GM21367 (cell line): ENCODE measurements at regions not wholly inside any gene's neighbourhood (a gene's known extent, or its start where the extent isn't known, plus 50 kb on each side); places are given as distances from the start of the nearest gene placed in this dataset.
"Not testable (repeated sequence)": the region's sequence is repeated elsewhere in the genome, so short reads cannot be mapped to it uniquely, and the experiment has no call there.

Experiments used
- ATAC-seq: cut with Tn5 transposase; IDR thresholded peaks from one replicate; pipeline ENCODE4 v1.9.1; 2021; ENCODE audit not compliant: unreplicated experiment

DNA sequence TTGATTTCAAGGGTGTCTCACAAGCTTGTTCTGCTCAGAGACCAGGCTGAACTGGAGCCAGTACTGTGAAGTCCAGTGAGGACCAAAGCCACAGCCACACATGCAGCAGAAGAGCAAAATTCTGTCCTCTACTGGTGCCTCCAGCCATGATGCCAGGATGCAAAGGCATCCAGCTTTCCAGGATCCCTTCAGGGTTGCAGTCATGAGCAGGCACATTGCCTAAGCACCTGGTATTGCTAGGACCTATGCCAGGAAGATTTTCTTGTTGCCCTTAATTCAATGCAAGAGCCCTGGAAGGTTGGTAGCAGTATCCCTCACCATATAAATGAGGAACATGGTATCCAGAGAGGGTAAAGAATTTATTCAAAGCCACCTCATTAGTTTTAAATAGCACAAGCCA is 78.9 kb upstream of the CYRIA start:
- no peak for ATAC-seq

DNA sequence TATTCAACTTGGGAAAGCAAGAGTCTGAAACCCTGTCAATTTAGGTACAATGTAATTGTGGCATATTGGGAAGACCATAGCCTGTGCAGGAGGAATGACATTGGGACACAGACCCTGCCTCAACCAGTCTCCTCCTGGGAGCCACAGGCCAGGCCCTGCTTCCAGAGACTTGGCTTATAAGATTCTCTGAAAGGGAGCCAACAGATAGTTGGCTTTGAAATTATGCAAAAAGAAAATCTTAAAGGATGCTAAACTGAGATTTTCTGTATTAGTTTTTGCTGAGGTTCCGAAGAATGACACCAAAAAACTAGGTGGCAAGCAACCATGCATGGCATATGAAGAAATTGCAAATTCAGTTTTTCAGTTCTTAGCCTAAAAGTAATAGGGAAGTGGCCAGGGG is 76.4 kb upstream of the CYRIA start:
- no peak for ATAC-seq

DNA sequence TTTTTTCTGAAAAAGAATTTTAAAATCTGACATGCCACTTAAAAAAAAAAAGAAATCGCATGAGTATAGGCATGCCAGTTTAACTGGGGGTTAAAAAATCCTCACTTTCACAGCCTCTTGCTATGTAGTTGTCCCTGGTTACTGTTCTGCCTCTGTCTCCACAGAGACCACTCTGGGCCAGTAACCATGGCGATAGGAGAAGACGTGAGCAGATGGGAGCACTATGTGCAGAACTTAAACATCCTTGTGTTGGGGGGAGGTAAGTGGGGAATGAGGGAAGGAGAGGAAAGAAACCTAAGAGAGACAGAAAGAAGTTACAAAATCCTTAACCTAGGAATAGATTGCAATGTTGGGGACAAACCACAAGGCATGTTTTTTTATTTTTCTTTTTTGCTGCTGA is 75.9 kb upstream of the CYRIA start:
- no peak for ATAC-seq

DNA sequence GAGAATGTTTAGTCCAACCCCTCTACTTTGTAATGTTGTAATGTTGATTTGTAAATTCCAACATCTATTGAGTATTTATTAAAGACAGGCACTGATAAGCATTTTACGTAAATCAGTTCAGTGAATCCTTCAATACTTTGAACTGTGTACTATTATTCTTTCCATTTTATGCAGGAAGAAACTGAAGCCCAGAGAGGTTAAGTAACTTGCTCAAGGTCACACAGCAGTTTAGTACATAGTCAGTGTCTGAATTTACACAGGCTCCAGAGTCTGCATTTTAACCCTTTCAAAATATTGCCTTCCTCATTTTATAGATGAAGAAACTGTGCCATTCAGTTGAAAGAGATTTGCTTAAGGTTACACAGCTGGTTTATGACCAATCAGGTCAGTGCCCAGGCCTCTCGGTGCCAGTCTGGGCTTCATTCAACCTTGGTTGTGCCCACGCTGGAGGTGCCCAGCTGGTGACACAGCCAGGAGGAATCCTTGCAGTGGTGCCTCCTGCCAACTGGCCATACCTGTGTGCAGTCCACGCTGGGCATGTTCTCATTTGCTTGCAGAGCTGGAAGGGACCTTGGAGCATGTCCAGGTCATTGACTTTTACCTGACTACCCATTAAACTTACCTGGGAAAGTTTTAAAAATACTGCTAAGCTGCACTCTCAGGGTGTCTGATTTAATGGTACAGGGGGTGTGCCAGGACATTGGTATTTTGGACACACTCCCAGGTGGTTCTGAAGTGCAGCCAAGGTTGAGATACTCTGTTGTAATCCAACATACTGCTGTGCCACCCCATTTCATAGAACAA is 74.3 kb upstream of the CYRIA start:
- ATAC-seq: no peak

- no peak for ATAC-seq
Observed at GRCh38 chr2:16738361-16739225, 73.0 kb upstream of the CYRIA start.

- no peak for ATAC-seq
Observed at GRCh38 chr2:16737812-16738211, 72.2 kb upstream of the CYRIA start.

DNA sequence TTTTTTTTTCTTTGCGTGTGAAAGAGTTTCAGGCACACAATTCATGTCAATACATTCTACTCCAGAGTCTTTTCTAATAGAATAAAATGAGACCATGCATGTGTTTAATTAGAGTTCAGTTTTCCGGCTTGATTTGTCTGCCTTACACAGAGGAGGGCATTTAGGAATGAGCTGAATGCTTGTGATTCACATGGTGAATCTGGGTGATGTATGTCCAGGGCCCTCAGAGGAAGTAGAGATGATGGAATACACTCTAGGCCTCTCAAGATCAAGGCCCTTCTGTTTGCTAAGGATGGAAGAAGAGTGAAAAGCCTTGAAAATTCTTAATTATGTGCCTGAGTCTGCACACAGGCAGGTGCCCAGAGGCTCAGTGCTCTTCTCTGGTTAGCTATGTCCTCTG is 71.0 kb upstream of the CYRIA start:
- ATAC-seq: no peak

- ATAC-seq: no peak
Observed at GRCh38 chr2:16729335-16729734, 63.7 kb upstream of the CYRIA start.

DNA sequence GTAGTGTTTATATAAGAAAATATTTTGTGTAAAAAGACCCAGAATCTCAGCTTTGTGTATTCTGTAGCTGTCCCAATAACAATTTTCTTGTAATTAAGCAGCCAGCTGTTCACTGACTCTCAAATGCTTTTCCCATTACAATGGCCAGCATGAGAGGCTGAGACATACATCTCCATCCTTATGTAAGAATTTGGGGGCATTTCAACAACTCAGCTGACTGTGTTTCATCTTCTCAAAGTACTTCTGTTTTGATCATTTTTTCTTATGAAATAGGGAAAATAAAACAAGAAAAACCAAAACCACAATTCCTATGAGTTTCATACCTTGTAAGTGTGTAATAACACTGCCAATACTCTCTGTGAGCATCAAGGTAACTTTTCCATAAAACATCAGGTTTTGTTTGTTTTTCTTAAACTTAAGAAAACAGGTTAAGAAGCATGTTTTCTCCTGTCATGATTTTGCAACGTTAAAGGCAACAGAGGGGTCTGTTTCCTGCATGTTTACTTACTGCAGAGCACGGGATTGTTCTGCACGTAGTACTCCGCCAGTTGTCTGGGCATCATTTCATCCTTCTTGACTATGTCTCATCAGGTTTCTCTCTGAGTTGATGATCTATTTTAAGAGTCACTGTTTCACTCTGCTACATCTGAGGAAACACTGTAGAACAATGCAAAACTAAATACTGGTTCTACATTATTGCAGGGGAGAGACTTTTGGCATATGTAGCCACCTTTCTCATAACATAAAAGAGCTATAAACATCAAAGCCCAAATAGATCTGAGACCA is 62.9 kb upstream of the CYRIA start:
- ATAC-seq: no peak

- not testable (repeated sequence) for ATAC-seq
Observed at GRCh38 chr2:16727849-16728248, 62.2 kb upstream of the CYRIA start.

- no peak for ATAC-seq
Observed at GRCh38 chr2:16727256-16727655, 61.6 kb upstream of the CYRIA start.

DNA sequence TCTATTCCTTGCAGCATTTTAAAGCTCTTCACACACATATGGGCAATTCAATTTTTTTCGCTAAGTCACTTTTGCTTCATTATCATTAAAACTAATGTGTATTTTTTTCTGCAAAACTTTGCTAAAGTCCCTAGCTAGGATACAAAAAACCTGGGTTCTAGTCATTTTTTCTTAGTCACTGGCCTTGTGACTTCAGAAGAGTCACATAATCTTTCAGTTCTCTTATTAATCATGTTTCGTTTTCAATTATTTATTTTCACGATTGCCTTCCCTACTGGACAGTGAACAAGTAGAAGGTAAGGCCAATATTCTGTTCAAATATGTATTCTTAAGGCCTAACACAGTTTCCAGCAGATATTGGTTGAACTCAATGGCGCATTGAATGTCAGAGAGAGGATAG is 60.9 kb upstream of the CYRIA start:
- no peak for ATAC-seq

DNA sequence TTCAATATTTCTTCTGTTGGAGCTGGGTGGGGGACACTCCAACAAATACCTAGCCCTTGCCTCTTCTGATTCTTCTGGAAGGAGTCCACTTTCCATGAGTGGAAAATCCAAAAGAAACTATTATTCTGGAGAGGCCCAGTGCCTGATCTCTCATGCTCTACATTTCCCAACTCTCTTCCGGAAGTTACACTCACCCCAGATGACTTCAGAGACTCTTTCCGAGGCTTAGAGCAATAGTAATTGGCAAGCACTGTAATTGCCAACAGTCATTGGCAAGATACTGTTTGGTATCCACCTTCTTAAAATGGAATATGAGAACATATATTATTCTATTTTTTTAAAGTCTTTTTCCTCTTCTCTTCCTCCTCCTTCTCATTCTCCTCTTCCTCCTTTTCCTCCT is 60.5 kb upstream of the CYRIA start:
- ATAC-seq: no peak

GRCh38 chr2:16725549-16725948 is 59.9 kb upstream of the CYRIA start:
- no peak for ATAC-seq

DNA sequence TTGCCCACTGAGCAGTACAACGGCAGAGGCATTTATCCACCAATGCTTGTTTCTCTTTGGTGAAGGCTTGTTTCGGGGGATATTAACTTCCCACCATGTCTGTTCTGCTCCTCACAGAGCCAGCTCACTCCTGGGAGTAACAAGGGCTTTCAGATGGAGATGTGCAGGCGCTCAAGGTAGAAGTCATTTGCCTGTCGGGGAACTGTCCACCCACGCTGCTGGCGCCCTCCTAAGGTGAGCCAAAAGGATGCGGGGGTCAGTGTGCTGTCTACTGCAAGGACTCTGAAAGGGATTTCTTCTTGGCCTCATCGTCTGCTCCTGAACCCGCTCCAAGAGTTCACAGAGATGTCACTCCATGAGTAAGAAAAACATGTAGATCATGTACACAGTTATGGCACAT is 57.0 kb upstream of the CYRIA start:
- ATAC-seq: no peak

- no peak for ATAC-seq
Observed at GRCh38 chr2:16722126-16722525, 56.5 kb upstream of the CYRIA start.

- not testable (repeated sequence) for ATAC-seq
Observed at GRCh38 chr2:16721529-16721928, 55.9 kb upstream of the CYRIA start.

GRCh38 chr2:16720737-16721136 is 55.1 kb upstream of the CYRIA start:
- not testable (repeated sequence) for ATAC-seq

DNA sequence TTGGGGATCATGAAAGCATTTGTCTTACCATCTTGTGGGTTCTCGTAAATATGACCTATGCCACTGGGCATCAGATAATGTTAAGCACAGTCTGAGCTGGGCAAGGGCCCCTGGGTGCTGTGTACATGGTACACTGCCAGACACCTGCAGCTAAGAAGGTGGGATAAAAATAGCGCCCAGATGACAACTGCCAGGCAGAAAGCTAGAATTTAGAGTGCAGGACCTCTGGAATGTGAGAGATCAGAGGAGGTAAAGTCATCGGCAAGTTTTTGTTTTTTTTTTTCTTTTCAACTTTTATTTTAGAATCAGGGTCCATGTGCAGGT is 53.8 kb upstream of the CYRIA start:
- ATAC-seq: no peak

GRCh38 chr2:16718576-16719484 is 53.2 kb upstream of the CYRIA start:
- ATAC-seq: no peak

GRCh38 chr2:16717477-16717876 is 51.8 kb upstream of the CYRIA start:
- no peak for ATAC-seq
